Activated naive CD8-positive, alpha-beta T cell treated with anti-CD3 and anti-CD28 coated beads, Interleukin-2, amount 10 ng/mL, durations not matched to agents 7 days and 5 days (primary cell): ENCODE measurements at regions not wholly inside any gene's neighbourhood (a gene's known extent, or its start where the extent isn't known, plus 50 kb on each side); places are given as distances from the start of the nearest gene placed in this dataset.

ENCODE experiments used
- ATAC-seq: fragments of 150-1000 bp; cut with Tn5 transposase; one replicate; pipeline ENCODE4 v1.10.0; 2021; ENCODE audit warnings: low read depth, moderate library complexity
- POLR2A ChIA-PET: fragments of 350-600 bp; sonication (Branson Sonifier 250); formaldehyde crosslinking; loops from one replicate; lab custom pipeline; 2021; ENCODE audit warnings: antibody characterized with exemption; lab: Charles Lee
- DNase-seq: peaks from one replicate; pipeline ENCODE4 v3.0.0; 2021
- H3K27ac Mint-ChIP-seq: one replicate; pipeline ENCODE4 v1.8.0; 2022; ENCODE audit warnings: mild to moderate bottlenecking, mixed read lengths
- H3K27me3 Mint-ChIP-seq: one replicate; pipeline ENCODE4 v1.8.0; 2022; ENCODE audit warnings: mild to moderate bottlenecking, moderate library complexity, mixed read lengths
- H3K36me3 Mint-ChIP-seq: one replicate; pipeline ENCODE4 v1.8.0; 2021; ENCODE audit warnings: mild to moderate bottlenecking, mixed read lengths
- H3K4me1 Mint-ChIP-seq: one replicate; pipeline ENCODE4 v1.8.0; 2021; ENCODE audit warnings: mixed read lengths
- H3K4me3 Mint-ChIP-seq: one replicate; pipeline ENCODE4 v1.8.0; 2022; ENCODE audit warnings: mild to moderate bottlenecking, moderate library complexity, mixed read lengths
- H3K9me3 Mint-ChIP-seq: one replicate; pipeline ENCODE4 v1.8.0; 2021; ENCODE audit warnings: mixed read lengths

DNA sequence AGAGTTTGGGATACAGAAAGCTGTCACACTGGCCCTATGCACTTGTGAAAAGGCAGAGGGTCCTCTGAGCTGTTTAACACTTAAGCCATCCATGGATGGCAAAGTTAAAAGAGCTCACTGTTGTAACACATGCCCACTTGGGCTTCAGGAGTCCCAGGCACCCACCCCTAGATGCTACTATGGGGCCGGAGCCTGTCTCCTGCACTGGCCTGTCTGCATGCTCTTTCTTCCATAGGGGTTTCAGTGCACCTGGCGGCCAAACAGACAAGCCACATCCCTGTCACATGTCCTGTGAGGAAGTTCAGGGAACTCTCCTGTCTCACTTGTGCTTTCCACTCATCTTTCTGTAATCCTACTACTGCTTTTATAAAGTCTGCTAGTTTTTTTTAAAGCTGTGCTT is 2586.0 kb downstream of the PCDH7 start:
- Mint-ChIP-seq H3K27ac (no peak overlapping the region), H3K4me3 (no peak overlapping the region), H3K9me3 (peaks cover 7% of the 10 kb centered on the region), H3K36me3 (no peaks in the 10 kb centered on the region), H3K4me1 (no peaks in the 10 kb centered on the region), H3K27me3 (no peaks in the 10 kb centered on the region)
- POLR2A ChIA-PET, result no interaction called here
- ATAC-seq (no peak), DNase-seq (no peak)

DNA sequence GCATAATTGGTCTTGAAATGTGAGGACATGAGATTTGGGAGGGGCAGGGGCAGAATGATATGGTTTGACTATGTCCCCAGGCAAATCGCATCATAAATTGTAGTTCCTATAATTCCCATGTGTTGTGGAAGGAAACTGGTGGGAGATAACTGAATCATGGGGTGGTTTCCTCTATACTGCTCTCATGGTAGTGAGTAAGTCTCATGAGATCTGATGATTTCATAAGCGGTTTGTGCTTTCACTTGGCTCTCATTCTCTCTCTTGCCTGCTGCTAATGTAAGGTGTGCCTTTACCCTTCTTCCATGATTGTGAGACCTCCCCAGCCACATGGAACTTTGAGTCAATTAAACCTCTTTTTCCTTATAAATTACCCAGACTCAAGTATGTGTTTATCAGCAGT is 2595.9 kb downstream of the PCDH7 start:
- no peaks in the 10 kb centered on the region for H3K36me3 Mint-ChIP-seq
- H3K4me3 Mint-ChIP-seq, result no peak overlapping the region
- no peak overlapping the region for H3K27ac Mint-ChIP-seq
- DNase-seq (no peak), ATAC-seq (no peak)
- H3K4me1 Mint-ChIP-seq, result no peaks in the 10 kb centered on the region
- no peaks in the 10 kb centered on the region for H3K9me3 Mint-ChIP-seq
- no peaks in the 10 kb centered on the region for H3K27me3 Mint-ChIP-seq
- POLR2A ChIA-PET, result no interaction called here

DNA sequence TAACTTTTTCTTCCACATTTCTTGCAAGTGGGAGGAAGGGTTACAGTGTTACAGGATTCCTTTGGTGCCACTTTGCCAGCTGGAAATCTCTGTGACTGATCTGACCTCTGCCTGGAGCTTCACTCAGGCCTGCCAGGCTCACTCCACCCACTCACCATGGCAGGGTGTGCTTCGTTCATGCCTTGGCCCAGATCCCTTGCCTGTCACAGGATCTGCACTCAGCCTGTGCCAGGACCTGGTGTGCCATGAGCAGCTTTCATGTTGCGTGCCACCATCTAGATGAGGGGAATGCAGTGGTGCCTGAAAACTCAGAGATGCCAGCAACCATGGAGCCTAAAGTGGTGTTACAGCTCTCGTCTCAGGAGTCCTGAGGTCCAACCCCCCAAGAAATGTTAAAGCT is 2596.4 kb downstream of the PCDH7 start:
- no peaks in the 10 kb centered on the region for H3K9me3 Mint-ChIP-seq
- H3K36me3 Mint-ChIP-seq, result no peaks in the 10 kb centered on the region
- DNase-seq, result no peak
- no peak overlapping the region for H3K27ac Mint-ChIP-seq
- no peak for ATAC-seq
- H3K4me1 Mint-ChIP-seq, result no peaks in the 10 kb centered on the region
- H3K4me3 Mint-ChIP-seq, result no peak overlapping the region
- H3K27me3 Mint-ChIP-seq, result no peaks in the 10 kb centered on the region
- POLR2A ChIA-PET, result no interaction called here

DNA sequence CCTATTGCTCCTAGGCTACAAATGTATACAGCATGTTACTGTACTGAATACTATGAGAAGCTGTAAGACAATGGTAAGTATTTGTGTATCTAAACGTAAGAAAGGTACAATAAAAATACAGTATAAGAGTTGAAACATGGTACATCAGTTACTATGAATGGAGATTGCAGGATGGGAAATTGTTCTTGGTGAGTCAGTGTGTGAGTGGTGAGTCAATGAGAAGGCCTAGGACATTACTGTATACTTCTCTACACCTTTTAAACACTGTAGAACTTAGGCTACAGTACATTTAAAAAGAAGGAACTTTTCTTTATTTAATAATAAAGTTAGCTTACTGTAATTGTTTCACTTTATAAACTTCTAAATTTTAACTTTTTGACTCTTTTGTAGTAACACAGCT is 2603.2 kb downstream of the PCDH7 start:
- Mint-ChIP-seq H3K36me3 (no peaks in the 10 kb centered on the region), H3K4me1 (no peaks in the 10 kb centered on the region), H3K27ac (no peak overlapping the region), H3K4me3 (no peak overlapping the region), H3K9me3 (peaks cover 2% of the 10 kb centered on the region), H3K27me3 (no peaks in the 10 kb centered on the region)
- POLR2A ChIA-PET, result no interaction called here
- no peak for ATAC-seq
- no peak for DNase-seq

DNA sequence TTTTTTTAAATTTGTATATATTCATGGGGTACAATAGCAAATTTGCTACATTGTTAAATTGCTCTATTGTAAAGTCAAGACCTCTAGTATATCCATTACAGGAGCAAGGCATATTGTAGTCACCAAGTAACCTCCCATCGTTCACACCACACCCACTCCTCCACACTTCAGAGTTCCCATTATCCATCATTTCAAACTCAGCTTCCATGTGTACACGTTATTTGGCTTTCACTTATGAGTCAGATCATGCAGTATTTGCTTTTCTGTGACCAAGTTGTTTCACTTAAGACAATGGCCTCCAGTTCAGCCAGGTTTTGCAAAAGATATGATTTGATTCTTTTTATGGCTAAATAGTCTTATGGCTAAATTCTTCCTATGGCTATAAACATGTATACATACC is 2614.2 kb downstream of the PCDH7 start:
- H3K4me3 Mint-ChIP-seq, result no peak overlapping the region
- no peak overlapping the region for H3K27ac Mint-ChIP-seq
- no peaks in the 10 kb centered on the region for H3K27me3 Mint-ChIP-seq
- DNase-seq (no peak), ATAC-seq (no peak)
- H3K4me1 Mint-ChIP-seq, result no peaks in the 10 kb centered on the region
- peaks cover 17% of the 10 kb centered on the region for H3K9me3 Mint-ChIP-seq
- H3K36me3 Mint-ChIP-seq, result no peaks in the 10 kb centered on the region
- POLR2A ChIA-PET, result no interaction called here

DNA sequence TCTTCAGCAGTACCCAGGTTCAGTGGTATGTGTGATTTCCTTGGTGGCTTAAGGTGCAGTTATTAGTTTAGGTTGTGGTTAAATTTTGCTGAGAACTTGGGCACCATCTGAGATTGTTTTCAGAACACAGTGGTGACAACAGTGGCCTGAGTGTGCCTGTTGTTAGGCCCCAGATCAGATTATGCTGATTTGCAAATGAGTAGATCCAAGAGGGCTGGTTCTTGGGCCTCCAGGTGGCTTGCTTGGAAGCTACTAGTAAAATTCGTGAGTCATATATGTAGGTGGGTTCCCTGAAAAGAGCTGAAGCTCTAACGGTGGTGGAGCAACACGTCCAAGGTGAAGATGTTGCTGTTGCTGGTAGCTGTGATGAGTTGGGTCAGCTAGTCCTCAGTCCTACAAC is 2619.6 kb downstream of the PCDH7 start:
- Mint-ChIP-seq H3K4me3 (no peak overlapping the region), H3K27me3 (no peaks in the 10 kb centered on the region), H3K4me1 (no peaks in the 10 kb centered on the region), H3K9me3 (peaks cover 2% of the 10 kb centered on the region), H3K36me3 (no peaks in the 10 kb centered on the region), H3K27ac (no peak overlapping the region)
- POLR2A ChIA-PET, result no interaction called here
- DNase-seq (no peak), ATAC-seq (no peak)

DNA sequence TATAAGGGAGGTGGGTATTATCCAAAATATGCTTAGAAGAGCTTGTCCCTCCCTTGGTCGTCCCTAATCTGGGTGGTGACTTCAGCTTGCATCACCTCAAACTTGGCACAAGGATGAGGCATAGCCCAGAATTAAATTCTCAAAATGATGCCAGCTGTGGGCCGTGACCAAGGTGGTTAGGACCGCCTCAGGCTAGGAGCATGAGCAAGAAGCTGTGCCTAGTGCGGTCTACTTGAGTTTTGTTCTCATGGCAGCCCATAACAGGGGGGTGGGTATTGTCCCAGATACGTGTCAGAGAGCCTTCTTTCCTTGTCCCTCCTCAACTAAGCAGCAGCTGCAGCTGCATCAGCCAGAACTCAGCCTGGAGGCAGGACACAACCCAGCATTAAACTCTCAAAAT is 2620.0 kb downstream of the PCDH7 start:
- POLR2A ChIA-PET, result no interaction called here
- no peaks in the 10 kb centered on the region for H3K27me3 Mint-ChIP-seq
- no peaks in the 10 kb centered on the region for H3K4me1 Mint-ChIP-seq
- no peaks in the 10 kb centered on the region for H3K36me3 Mint-ChIP-seq
- peaks cover 2% of the 10 kb centered on the region for H3K9me3 Mint-ChIP-seq
- no peak for ATAC-seq
- DNase-seq, result no peak
- H3K4me3 Mint-ChIP-seq, result no peak overlapping the region
- no peak overlapping the region for H3K27ac Mint-ChIP-seq

DNA sequence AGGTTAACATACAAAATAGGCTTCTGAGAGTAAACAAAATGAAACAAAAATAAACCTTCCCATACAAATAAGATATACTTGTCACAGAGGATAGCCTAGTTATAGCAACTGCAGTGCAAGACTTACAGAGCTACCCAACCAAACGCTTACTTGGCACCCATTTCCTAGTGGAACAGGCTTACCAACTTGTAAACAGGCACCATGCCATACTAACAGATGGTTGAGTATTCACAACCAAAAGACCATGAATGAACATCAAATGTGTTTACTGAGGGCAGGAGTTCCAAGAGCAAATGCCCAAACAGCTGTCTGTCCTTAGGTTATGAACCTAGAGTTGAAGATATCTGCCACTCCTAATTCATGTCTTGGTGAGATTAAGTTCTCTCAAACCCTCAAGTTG is 2629.2 kb downstream of the PCDH7 start:
- H3K9me3 Mint-ChIP-seq, result no peaks in the 10 kb centered on the region
- ATAC-seq, result no peak
- no peaks in the 10 kb centered on the region for H3K36me3 Mint-ChIP-seq
- H3K4me1 Mint-ChIP-seq, result no peaks in the 10 kb centered on the region
- DNase-seq, result no peak
- no peak overlapping the region for H3K27ac Mint-ChIP-seq
- no peak overlapping the region for H3K4me3 Mint-ChIP-seq
- H3K27me3 Mint-ChIP-seq, result no peaks in the 10 kb centered on the region
- POLR2A ChIA-PET, result no interaction called here

DNA sequence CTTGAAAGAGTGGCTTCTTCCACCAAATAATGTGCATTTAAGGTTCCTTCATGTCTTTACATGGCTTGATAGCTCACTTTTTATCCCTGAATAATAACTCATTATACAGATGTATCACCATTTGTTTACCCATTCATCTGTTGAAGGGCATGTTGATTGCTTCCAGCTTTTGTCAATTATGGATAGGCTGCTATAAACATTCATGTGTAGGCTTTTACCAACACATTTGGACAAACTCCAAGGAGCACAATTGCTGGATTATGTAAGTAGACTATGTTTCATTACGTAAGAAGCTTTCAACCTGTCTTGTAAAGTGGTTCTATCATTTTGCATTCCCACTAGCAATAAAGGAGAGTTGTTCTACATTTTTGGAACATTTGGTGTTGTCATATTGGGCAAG is 2637.0 kb downstream of the PCDH7 start:
- no peak overlapping the region for H3K27ac Mint-ChIP-seq
- DNase-seq (no peak), ATAC-seq (no peak)
- H3K36me3 Mint-ChIP-seq, result no peaks in the 10 kb centered on the region
- H3K27me3 Mint-ChIP-seq, result no peaks in the 10 kb centered on the region
- H3K9me3 Mint-ChIP-seq, result peaks cover 4% of the 10 kb centered on the region
- H3K4me1 Mint-ChIP-seq, result no peaks in the 10 kb centered on the region
- H3K4me3 Mint-ChIP-seq, result no peak overlapping the region
- POLR2A ChIA-PET, result no interaction called here

DNA sequence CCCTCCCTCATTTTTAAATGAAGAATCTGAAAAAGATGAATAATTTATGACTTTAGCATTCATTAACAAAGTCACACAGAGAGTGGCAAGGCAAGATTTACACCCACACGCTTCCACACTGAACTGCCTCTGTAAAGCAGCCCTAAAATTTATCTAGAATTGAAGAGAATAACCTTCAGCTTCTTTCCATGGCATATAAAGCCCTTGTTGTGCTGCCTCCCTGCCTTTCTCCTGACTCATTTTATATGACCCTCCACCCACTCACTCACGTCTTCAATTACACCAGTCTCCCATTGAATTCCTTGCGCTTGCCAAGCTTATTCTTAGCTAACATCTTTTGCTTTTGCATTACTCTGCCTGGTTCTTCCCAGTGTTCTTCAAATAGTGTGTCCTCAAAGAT is 2649.3 kb downstream of the PCDH7 start:
- no peak overlapping the region for H3K27ac Mint-ChIP-seq
- peaks cover 13% of the 10 kb centered on the region for H3K9me3 Mint-ChIP-seq
- H3K4me3 Mint-ChIP-seq, result no peak overlapping the region
- H3K27me3 Mint-ChIP-seq, result no peaks in the 10 kb centered on the region
- no peak for ATAC-seq
- POLR2A ChIA-PET, result no interaction called here
- H3K4me1 Mint-ChIP-seq, result no peaks in the 10 kb centered on the region
- DNase-seq, result no peak
- no peaks in the 10 kb centered on the region for H3K36me3 Mint-ChIP-seq

DNA sequence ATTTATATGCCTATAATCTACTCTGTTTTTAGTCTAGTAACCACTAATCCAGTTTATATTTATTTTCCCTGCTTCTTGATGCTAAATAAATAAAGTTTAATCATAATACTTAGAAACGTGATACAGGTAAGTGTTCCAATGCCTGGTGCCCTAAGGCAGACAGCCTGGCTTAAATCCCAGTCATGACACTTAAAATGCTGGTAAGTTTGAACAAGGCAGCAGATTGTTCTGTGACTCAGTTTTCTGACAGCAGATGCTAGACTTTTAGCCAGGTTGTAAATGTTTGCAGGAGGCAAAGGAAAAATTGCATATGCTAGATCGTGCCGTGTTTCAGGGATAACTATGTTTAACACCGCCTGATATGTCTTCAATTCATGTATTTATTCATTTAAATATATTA is 2661.6 kb downstream of the PCDH7 start:
- no peak for DNase-seq
- ATAC-seq, result no peak
- POLR2A ChIA-PET, result no interaction called here
- no peaks in the 10 kb centered on the region for H3K4me1 Mint-ChIP-seq
- peaks cover 12% of the 10 kb centered on the region for H3K9me3 Mint-ChIP-seq
- no peaks in the 10 kb centered on the region for H3K27me3 Mint-ChIP-seq
- no peak overlapping the region for H3K27ac Mint-ChIP-seq
- no peak overlapping the region for H3K4me3 Mint-ChIP-seq
- no peaks in the 10 kb centered on the region for H3K36me3 Mint-ChIP-seq

DNA sequence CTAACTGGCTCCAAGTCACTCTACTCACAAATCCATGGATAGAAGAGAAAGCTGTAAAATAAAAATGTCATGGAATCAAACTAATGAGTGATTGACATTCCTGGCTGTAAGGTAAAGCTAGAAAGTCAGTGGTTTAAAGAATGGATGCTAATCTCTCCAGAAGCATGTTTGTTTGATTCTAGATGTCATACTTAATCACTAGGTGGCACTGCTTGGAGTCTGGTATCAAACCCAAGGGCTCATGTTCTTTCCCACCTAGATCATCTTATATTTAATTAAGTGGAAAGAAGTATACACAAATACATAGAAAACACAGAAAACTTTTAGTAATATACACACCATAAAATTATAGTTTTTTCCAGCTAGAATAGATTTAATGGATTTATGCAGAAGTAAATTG is 2666.6 kb downstream of the PCDH7 start:
- no peak overlapping the region for H3K4me3 Mint-ChIP-seq
- peaks cover 10% of the 10 kb centered on the region for H3K9me3 Mint-ChIP-seq
- H3K27me3 Mint-ChIP-seq, result no peaks in the 10 kb centered on the region
- DNase-seq, result no peak
- ATAC-seq, result no peak
- POLR2A ChIA-PET, result no interaction called here
- H3K36me3 Mint-ChIP-seq, result no peaks in the 10 kb centered on the region
- H3K27ac Mint-ChIP-seq, result no peak overlapping the region
- H3K4me1 Mint-ChIP-seq, result no peaks in the 10 kb centered on the region

DNA sequence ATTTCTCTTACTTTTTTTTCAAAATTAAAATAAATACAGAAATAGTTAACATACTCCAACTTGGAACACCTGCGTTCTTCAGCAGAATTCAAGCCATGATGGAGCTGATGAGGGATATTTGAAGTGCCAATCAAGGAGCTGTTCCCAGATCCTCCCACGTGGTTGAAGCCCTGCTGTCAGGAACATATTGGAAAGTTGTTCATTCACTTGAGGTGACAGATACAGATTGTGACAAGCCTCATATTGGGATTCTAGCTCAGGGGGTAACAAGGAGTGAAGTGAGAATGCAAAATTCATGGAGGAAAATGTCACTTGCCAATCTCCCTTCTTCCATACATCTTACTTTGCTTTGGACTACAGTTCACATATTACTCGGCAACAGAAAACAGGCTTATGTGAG is 2670.8 kb downstream of the PCDH7 start:
- no peak overlapping the region for H3K4me3 Mint-ChIP-seq
- no peaks in the 10 kb centered on the region for H3K27me3 Mint-ChIP-seq
- no peak for ATAC-seq
- POLR2A ChIA-PET, result no interaction called here
- H3K36me3 Mint-ChIP-seq, result no peaks in the 10 kb centered on the region
- DNase-seq, result no peak
- no peaks in the 10 kb centered on the region for H3K4me1 Mint-ChIP-seq
- no peak overlapping the region for H3K27ac Mint-ChIP-seq
- H3K9me3 Mint-ChIP-seq, result no peaks in the 10 kb centered on the region

DNA sequence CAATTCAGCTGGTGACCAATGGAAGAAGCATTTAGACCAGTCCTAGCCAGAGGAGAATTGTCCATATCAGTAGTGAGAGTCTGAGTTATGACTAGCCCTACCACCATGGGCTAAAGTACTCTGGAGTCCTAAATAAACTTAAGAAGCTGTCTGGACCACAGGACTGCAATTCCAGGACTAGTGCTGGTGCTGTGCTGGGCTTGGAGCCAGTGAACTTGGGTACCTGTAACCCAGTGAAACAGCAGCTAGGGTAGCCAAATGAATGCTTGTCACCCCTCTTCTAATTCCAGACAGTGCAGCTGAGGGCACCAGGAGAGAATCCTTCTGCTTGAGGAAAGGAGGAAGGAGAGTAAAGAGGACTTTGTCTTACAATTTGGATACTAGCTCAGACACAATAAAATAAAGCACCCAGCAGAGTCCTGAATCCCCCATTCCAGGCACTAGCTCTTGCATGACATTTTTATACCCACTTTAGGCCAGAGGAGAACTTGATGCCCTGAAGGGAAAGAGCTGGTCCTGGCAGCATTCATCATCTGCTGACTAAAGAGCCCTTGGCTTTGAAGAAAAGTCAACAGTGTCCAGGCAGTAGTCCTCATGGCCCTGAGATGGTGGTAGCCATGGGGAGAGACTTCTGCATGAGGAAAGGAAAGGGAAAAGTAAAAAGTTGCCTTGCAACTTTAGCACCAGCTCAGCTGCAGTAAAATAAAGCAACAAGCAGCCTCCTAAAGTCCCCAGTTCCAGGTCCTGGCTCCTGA is 2675.7 kb downstream of the PCDH7 start:
- Mint-ChIP-seq H3K4me1 (no peaks in the 10 kb centered on the region), H3K4me3 (no peak overlapping the region), H3K27me3 (no peaks in the 10 kb centered on the region), H3K27ac (no peak overlapping the region), H3K36me3 (no peaks in the 10 kb centered on the region), H3K9me3 (no peaks in the 10 kb centered on the region)
- DNase-seq, result no peak
- no peak for ATAC-seq
- POLR2A ChIA-PET, result no interaction called here

DNA sequence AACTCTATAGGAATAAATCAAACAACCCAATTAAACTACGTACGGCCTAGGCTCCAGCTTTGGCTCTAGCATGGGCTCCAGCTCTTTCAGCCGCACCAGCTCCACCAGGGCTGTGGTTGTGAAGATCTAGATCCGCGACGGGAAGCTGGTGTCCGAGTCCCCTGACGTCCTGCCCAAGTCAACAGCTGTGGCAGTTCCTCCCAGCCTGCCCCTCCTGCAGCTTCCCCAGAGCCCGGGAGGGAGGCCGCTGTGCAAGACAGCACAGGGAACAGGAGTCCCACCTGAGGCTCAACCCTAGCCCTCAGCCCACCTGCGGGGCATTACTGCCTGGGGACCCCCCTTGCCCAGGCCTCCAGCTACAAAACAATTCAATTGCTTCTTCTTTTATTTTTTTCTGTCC is 2680.3 kb downstream of the PCDH7 start:
- Mint-ChIP-seq H3K4me3 (no peak overlapping the region), H3K9me3 (peaks cover 4% of the 10 kb centered on the region), H3K27ac (no peak overlapping the region), H3K36me3 (no peaks in the 10 kb centered on the region), H3K27me3 (no peaks in the 10 kb centered on the region), H3K4me1 (no peaks in the 10 kb centered on the region)
- DNase-seq, result no peak
- POLR2A ChIA-PET, result no interaction called here
- no peak for ATAC-seq
